ENCODE measurements at regions not wholly inside any gene's neighbourhood (a gene's known extent, or its start where the extent isn't known, plus 50 kb on each side); places are given as distances from the start of the nearest gene placed in this dataset.

DNA sequence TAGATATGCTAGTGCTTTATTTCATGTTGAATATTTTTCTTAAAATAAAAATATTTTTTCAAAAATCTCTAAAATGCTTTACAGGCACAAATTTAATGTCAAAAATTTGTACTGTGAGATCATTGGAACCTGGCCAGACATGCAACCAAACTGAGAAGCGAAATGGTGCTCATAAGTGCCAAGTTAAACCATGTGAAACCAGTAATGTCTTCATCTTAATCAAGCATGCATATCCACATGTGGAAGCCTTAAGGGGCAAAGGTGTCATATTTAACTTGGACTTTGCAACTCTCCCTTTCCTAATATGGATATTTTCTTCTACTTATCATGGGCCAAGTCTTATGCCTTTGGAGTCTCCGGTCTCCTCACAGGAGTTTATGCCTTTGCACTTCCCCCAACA is 208.9 kb upstream of the COL8A1 start:
- DNase-seq (no peak), FAIRE-seq (no peak)
- H3K4me1 ChIP-seq (ENCODE audit: control insufficient read depth in 2 of 3, insufficient read depth in 2 of 3, low read depth in 1 of 3, low read length in 3 of 3): peaks cover 0 to 5% (median 0%) of the 10 kb centered on the region in 3 donors
- no peak overlapping the region for H3K27ac ChIP-seq (ENCODE audit: low read depth in 2 of 2, low read length in 2 of 2)
- no peak overlapping the region for H3K4me3 ChIP-seq (ENCODE audit: low read length in 3 of 3)
- H3K9me3 ChIP-seq (ENCODE audit: control insufficient read depth in 2 of 3, insufficient read depth in 1 of 3, low read length in 3 of 3): no peaks in the 10 kb centered on the region
- intact Hi-C loops (cut with DNase I): no loop called here
- H3K36me3 ChIP-seq (ENCODE audit: control insufficient read depth in 2 of 3, insufficient read depth in 3 of 3, low read length in 3 of 3): no peaks in the 10 kb centered on the region
- TF ChIP-seq, protein P1, sequence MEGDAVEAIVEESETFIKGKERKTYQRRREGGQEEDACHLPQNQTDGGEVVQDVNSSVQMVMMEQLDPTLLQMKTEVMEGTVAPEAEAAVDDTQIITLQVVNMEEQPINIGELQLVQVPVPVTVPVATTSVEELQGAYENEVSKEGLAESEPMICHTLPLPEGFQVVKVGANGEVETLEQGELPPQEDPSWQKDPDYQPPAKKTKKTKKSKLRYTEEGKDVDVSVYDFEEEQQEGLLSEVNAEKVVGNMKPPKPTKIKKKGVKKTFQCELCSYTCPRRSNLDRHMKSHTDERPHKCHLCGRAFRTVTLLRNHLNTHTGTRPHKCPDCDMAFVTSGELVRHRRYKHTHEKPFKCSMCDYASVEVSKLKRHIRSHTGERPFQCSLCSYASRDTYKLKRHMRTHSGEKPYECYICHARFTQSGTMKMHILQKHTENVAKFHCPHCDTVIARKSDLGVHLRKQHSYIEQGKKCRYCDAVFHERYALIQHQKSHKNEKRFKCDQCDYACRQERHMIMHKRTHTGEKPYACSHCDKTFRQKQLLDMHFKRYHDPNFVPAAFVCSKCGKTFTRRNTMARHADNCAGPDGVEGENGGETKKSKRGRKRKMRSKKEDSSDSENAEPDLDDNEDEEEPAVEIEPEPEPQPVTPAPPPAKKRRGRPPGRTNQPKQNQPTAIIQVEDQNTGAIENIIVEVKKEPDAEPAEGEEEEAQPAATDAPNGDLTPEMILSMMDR (IDR thresholded peaks at IDR 0.05; ENCODE audit: borderline replicate concordance, extremely low read depth, insufficient read depth): no peak
- H3K9ac ChIP-seq (ENCODE audit: low read length in 3 of 3): no peak overlapping the region
- H3K27me3 ChIP-seq (ENCODE audit: control insufficient read depth, insufficient read depth, low read length): no peaks in the 10 kb centered on the region

- intact Hi-C loops (cut with DNase I): no loop called here
- no peak overlapping the region for H3K9ac ChIP-seq (ENCODE audit: low read length in 3 of 3)
- FAIRE-seq: no peak
Measured at GRCh38 chr3:99425930-99426329, 212.5 kb upstream of the COL8A1 start.

DNA sequence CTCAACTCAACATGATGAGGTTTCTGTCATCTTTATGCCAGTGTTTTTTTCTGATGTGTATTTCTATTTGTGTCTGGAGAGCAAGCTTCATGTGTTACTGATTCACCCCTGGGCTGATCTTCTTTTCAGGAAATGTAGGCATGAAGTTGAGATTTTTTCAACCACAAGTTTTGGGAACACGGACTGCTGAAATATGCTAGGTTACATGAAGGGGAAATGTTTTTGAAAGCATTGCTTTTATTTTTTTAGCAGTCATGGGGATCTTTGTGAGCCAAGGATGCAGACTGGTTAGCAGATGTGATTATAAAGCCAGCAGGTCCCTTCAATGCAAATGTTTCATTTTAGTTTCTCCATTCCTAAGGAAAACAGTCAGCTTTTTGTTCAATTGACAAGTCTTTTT is 219.3 kb upstream of the COL8A1 start:
- H3K9ac ChIP-seq (ENCODE audit: low read length in 3 of 3): no peak overlapping the region
- no peaks in the 10 kb centered on the region for H3K9me3 ChIP-seq (ENCODE audit: control insufficient read depth in 2 of 3, insufficient read depth in 1 of 3, low read length in 3 of 3)
- no peak overlapping the region for H3K4me3 ChIP-seq (ENCODE audit: low read length in 3 of 3)
- no peak for DNase-seq
- TF ChIP-seq, protein P1 (IDR thresholded peaks at IDR 0.05; ENCODE audit: borderline replicate concordance, extremely low read depth, insufficient read depth): no peak
- no peak for FAIRE-seq
- intact Hi-C loops (cut with DNase I): no loop called here
- H3K4me1 ChIP-seq (ENCODE audit: control insufficient read depth in 2 of 3, insufficient read depth in 2 of 3, low read depth in 1 of 3, low read length in 3 of 3): no peaks in the 10 kb centered on the region
- no peaks in the 10 kb centered on the region for H3K36me3 ChIP-seq (ENCODE audit: control insufficient read depth in 2 of 3, insufficient read depth in 3 of 3, low read length in 3 of 3)
- no peaks in the 10 kb centered on the region for H3K27me3 ChIP-seq (ENCODE audit: control insufficient read depth, insufficient read depth, low read length)
- no peak overlapping the region for H3K27ac ChIP-seq (ENCODE audit: low read depth in 2 of 2, low read length in 2 of 2)

More at GRCh38 chr3:99425930-99426329, 212.5 kb upstream of the COL8A1 start:
- TF ChIP-seq, protein P1 (IDR thresholded peaks at IDR 0.05; ENCODE audit: borderline replicate concordance, extremely low read depth, insufficient read depth): no peak
- H3K4me1 ChIP-seq (ENCODE audit: control insufficient read depth in 2 of 3, insufficient read depth in 2 of 3, low read depth in 1 of 3, low read length in 3 of 3): peaks cover 0 to 5% (median 0%) of the 10 kb centered on the region in 3 donors
- no peak for DNase-seq
- no peak overlapping the region for H3K4me3 ChIP-seq (ENCODE audit: low read length in 3 of 3)
- H3K27ac ChIP-seq (ENCODE audit: low read depth in 2 of 2, low read length in 2 of 2): no peak overlapping the region
- no peaks in the 10 kb centered on the region for H3K9me3 ChIP-seq (ENCODE audit: control insufficient read depth in 2 of 3, insufficient read depth in 1 of 3, low read length in 3 of 3)
- H3K27me3 ChIP-seq (ENCODE audit: control insufficient read depth, insufficient read depth, low read length): no peaks in the 10 kb centered on the region
- H3K36me3 ChIP-seq (ENCODE audit: control insufficient read depth in 2 of 3, insufficient read depth in 3 of 3, low read length in 3 of 3): no peaks in the 10 kb centered on the region

- H3K27ac ChIP-seq (ENCODE audit: low read depth in 2 of 2, low read length in 2 of 2): no peak overlapping the region
- H3K27me3 ChIP-seq (ENCODE audit: control insufficient read depth, insufficient read depth, low read length): no peaks in the 10 kb centered on the region
- no peak overlapping the region for H3K9ac ChIP-seq (ENCODE audit: low read length in 3 of 3)
- no peaks in the 10 kb centered on the region for H3K4me1 ChIP-seq (ENCODE audit: control insufficient read depth in 2 of 3, insufficient read depth in 2 of 3, low read depth in 1 of 3, low read length in 3 of 3)
- no peak overlapping the region for H3K4me3 ChIP-seq (ENCODE audit: low read length in 3 of 3)
- H3K9me3 ChIP-seq (ENCODE audit: control insufficient read depth in 2 of 3, insufficient read depth in 1 of 3, low read length in 3 of 3): no peaks in the 10 kb centered on the region
- H3K36me3 ChIP-seq (ENCODE audit: control insufficient read depth in 2 of 3, insufficient read depth in 3 of 3, low read length in 3 of 3): no peaks in the 10 kb centered on the region
- TF ChIP-seq, protein P1 (IDR thresholded peaks at IDR 0.05; ENCODE audit: borderline replicate concordance, extremely low read depth, insufficient read depth): no peak
- FAIRE-seq: no peak
- intact Hi-C loops (cut with DNase I): no loop called here
- no peak for DNase-seq
Measured at GRCh38 chr3:99418709-99419108, 219.7 kb upstream of the COL8A1 start.

Data from kidney (tissue), 13 donors.